Gastrocnemius medialis (tissue), 4 donors: ENCODE measurements at regions not wholly inside any gene's neighbourhood (a gene's known extent, or its start where the extent isn't known, plus 50 kb on each side); places are given as distances from the start of the nearest gene placed in this dataset.

Source experiments
- POLR2A ChIP-seq, 2 donors: fragments of 450-650 bp; IDR thresholded peaks; one replicate each; pipeline ENCODE4 v1.6.1; 2017; ENCODE audit warnings: antibody characterized with exemption in 2 of 2, mild to moderate bottlenecking in 2 of 2, moderate library complexity in 2 of 2
- TF ChIP-seq, protein P1 (sequence below), 5 experiments: fragments of 450-650 bp in 3 of 5; fragments of 200-600 bp in 2 of 5; sonication (generic) in 2 of 5; IDR thresholded peaks in 4 of 5; conservative IDR thresholded peaks in 1 of 5; 1 replicate in 4 of 5; 2 replicates in 1 of 5; pipeline ENCODE4 v1.5.1; 2016 to 2019; ENCODE audit warnings: antibody characterized with exemption in 5 of 5, mild to moderate bottlenecking in 3 of 5, moderate library complexity in 3 of 5

DNA sequence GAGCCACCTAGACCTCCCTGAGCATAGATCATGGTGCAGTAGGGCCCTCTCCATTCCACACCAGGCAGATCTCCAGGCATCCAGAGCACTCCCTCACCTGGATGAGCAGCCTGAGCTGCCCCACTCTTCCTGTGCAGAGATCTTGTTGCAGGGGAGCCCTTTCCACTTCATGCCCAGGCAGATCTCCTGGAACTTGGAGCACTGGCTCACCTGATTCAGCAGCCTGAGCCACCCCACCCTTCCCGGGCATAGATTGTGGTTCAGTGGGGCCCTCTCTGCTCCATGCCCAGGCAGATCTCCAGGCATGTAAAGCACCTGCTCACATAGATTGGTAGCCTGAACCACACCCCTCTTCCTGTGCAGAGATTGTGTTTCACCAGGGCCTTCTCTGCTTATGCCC is 78.0 kb downstream of the SEC16B start:
- TF ChIP-seq, protein P1, sequence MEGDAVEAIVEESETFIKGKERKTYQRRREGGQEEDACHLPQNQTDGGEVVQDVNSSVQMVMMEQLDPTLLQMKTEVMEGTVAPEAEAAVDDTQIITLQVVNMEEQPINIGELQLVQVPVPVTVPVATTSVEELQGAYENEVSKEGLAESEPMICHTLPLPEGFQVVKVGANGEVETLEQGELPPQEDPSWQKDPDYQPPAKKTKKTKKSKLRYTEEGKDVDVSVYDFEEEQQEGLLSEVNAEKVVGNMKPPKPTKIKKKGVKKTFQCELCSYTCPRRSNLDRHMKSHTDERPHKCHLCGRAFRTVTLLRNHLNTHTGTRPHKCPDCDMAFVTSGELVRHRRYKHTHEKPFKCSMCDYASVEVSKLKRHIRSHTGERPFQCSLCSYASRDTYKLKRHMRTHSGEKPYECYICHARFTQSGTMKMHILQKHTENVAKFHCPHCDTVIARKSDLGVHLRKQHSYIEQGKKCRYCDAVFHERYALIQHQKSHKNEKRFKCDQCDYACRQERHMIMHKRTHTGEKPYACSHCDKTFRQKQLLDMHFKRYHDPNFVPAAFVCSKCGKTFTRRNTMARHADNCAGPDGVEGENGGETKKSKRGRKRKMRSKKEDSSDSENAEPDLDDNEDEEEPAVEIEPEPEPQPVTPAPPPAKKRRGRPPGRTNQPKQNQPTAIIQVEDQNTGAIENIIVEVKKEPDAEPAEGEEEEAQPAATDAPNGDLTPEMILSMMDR (IDR thresholded peaks at IDR 0.05 in 4 of 5, conservative IDR thresholded peaks at IDR 0.05 in 1 of 5) = no peak
- TF ChIP-seq POLR2A (IDR thresholded peaks at IDR 0.05) = no peak
